SK-N-SH (cell line): ENCODE measurements at regions not wholly inside any gene's neighbourhood (a gene's known extent, or its start where the extent isn't known, plus 50 kb on each side); places are given as distances from the start of the nearest gene placed in this dataset.
A peak's percentile ranks its signal among the peaks of the same experiment; 100 is the strongest.

Source experiments
- CTCF ChIA-PET: fragments of 300-600, 350-600 bp; formaldehyde crosslinking; extraction: SDS; loops from one replicate; lab custom pipeline; 2021; lab: Yijun Ruan, JAX
- POLR2A ChIA-PET: fragments of 350-600 bp; sonication (Branson Sonifier 250); formaldehyde crosslinking; extraction: SDS; loops from one replicate; lab custom pipeline; 2020; ENCODE audit warnings: antibody characterized with exemption, inconsistent platforms; lab: Yijun Ruan, JAX
- DNase-seq: peaks from one replicate; pipeline ENCODE4 v3.0.0; 2012
- H2AFZ ChIP-seq: fragments of 200-600 bp; sonication (generic); 2 replicates; pipeline ENCODE4 v1.8.1; 2016; ENCODE audit warnings: antibody characterized with exemption, mild to moderate bottlenecking, low read depth
- H3F3A ChIP-seq: fragments of 200-600 bp; sonication (generic); replicated peaks from 2 replicates; pipeline ENCODE3; 2016; ENCODE audit warnings: antibody characterized with exemption, mild to moderate bottlenecking; ENCODE audit not compliant: insufficient read depth
- H3K27ac ChIP-seq, 2 experiments: fragments of 200-500 bp in 1 of 2; fragments of 200-600 bp in 1 of 2; sonication (Bioruptor generic) in 1 of 2; sonication (generic), shearing (Covaris generic) in 1 of 2; 2 replicates each; pipeline versions ENCODE4 v1.5.1 to v1.6.1; 2014 to 2016; ENCODE audit warnings: low read depth in 2 of 2, inconsistent platforms in 1 of 2, low read length in 1 of 2, mild to moderate bottlenecking in 1 of 2, mixed read lengths in 1 of 2
- H3K27me3 ChIP-seq: fragments of 200-600 bp; sonication (generic), shearing (Covaris generic); 2 replicates; pipeline ENCODE4 v1.6.1; 2016; ENCODE audit warnings: mixed run types; ENCODE audit not compliant: insufficient read depth
- H3K36me3 ChIP-seq, 2 experiments: fragments of 200-500 bp in 1 of 2; fragments of 200-600 bp in 1 of 2; sonication (Bioruptor generic) in 1 of 2; sonication (generic) in 1 of 2; replicated peaks in 1 of 2; 2 replicates each; pipeline versions ENCODE3 to v1.5.1; 2014 to 2016; ENCODE audit warnings: low read length in 1 of 2, mild to moderate bottlenecking in 1 of 2; ENCODE audit not compliant: insufficient read depth in 2 of 2, control insufficient read depth in 1 of 2
- H3K4me1 ChIP-seq, 2 experiments: fragments of 200-500 bp in 1 of 2; fragments of 200-600 bp in 1 of 2; sonication (Bioruptor generic) in 1 of 2; sonication (generic), shearing (Covaris generic) in 1 of 2; 2 replicates each; pipeline versions ENCODE4 v1.5.1 to v1.6.1; 2014 to 2016; ENCODE audit warnings: low read depth in 1 of 2, low read length in 1 of 2, mixed run types in 1 of 2; ENCODE audit not compliant: insufficient read depth in 2 of 2, control insufficient read depth in 1 of 2
- H3K4me2 ChIP-seq: fragments of 200-600 bp; sonication (generic), shearing (Covaris generic); 2 replicates; pipeline ENCODE4 v1.6.1; 2017; ENCODE audit warnings: mixed run types
- H3K4me3 ChIP-seq, 2 experiments: fragments of 200-500 bp in 1 of 2; fragments of 200-600 bp in 1 of 2; sonication (Bioruptor generic) in 1 of 2; sonication (generic), shearing (Covaris generic) in 1 of 2; 2 replicates each; pipeline versions ENCODE4 v1.5.1 to v1.8.1; 2014 to 2016; ENCODE audit warnings: low read depth in 2 of 2, inconsistent platforms in 1 of 2, low read length in 1 of 2, mild to moderate bottlenecking in 1 of 2, mixed read lengths in 1 of 2, moderate library complexity in 1 of 2
- H3K79me2 ChIP-seq: fragments of 200-600 bp; sonication (generic); 2 replicates; pipeline ENCODE4 v1.8.1; 2017; ENCODE audit warnings: mild to moderate bottlenecking; ENCODE audit not compliant: insufficient read depth
- H3K9ac ChIP-seq: fragments of 200-600 bp; sonication (generic); 2 replicates; pipeline ENCODE4 v1.6.1; 2017; ENCODE audit warnings: mixed run types
- H3K9me2 ChIP-seq: fragments of 200-600 bp; sonication (generic); 2 replicates; pipeline ENCODE4 v1.6.1; 2017; ENCODE audit warnings: mixed run types
- H3K9me3 ChIP-seq: fragments of 200-600 bp; sonication (generic); 2 replicates; pipeline ENCODE4 v1.6.1; 2017; ENCODE audit warnings: mixed run types, mild to moderate bottlenecking, moderate library complexity
- H4K20me1 ChIP-seq: fragments of 200-600 bp; sonication (generic); 2 replicates; pipeline ENCODE4 v1.6.1; 2017; ENCODE audit warnings: mild to moderate bottlenecking, mixed run types; ENCODE audit not compliant: insufficient read depth
- CHD2 ChIP-seq: fragments of 150-350 bp; IDR thresholded peaks from 2 replicates; pipeline ENCODE4 v1.6.1; 2018; ENCODE audit warnings: low read length; ENCODE audit not compliant: partially characterized antibody
- ELF1 ChIP-seq: IDR thresholded peaks from 2 replicates; pipeline ENCODE4 v1.4.0; 2012
- EP300 ChIP-seq, 2 experiments: IDR thresholded peaks; 2 replicates each; pipeline versions ENCODE4 v1.4.0 to v1.6.1; 2012; ENCODE audit warnings: borderline replicate concordance in 1 of 2, low read depth in 1 of 2, low read length in 1 of 2
- EZH2phosphoT487 ChIP-seq: fragments of 200-600 bp; sonication (generic); IDR thresholded peaks from 2 replicates; pipeline ENCODE4 v1.6.1; 2017; ENCODE audit warnings: low read depth, mixed run types, mild to moderate bottlenecking, antibody characterized with exemption, moderate library complexity, borderline replicate concordance
- FOXM1 ChIP-seq: IDR thresholded peaks from 2 replicates; pipeline ENCODE4 v1.4.0; 2012; ENCODE audit warnings: low read depth, mild to moderate bottlenecking
- GABPA ChIP-seq: IDR thresholded peaks from 2 replicates; pipeline ENCODE4 v1.4.0; 2012; ENCODE audit warnings: low read depth, mild to moderate bottlenecking
- GATA2 ChIP-seq: sonication (generic); formaldehyde crosslinking; IDR thresholded peaks from 2 replicates; pipeline ENCODE4 v1.5.0; 2020; ENCODE audit warnings: mild to moderate bottlenecking, missing genetic modification reagents
- JUND ChIP-seq: IDR thresholded peaks from 2 replicates; pipeline ENCODE4 v1.4.0; 2012
- MEF2A ChIP-seq: IDR thresholded peaks from 2 replicates; pipeline ENCODE4 v1.4.0; 2012; ENCODE audit warnings: low read depth, borderline replicate concordance
- MXI1 ChIP-seq: IDR thresholded peaks from 2 replicates; pipeline ENCODE4 v1.6.1; 2012; ENCODE audit warnings: mild to moderate bottlenecking, low read depth, low read length, improper control_type of control experiment
- NFIC ChIP-seq: IDR thresholded peaks from 2 replicates; pipeline ENCODE4 v1.4.0; 2012; ENCODE audit warnings: borderline replicate concordance
- NRF1 ChIP-seq: IDR thresholded peaks from 2 replicates; pipeline ENCODE4 v1.6.1; 2012; ENCODE audit warnings: low read depth, mild to moderate bottlenecking, low read length
- POLR2AphosphoS5 ChIP-seq: IDR thresholded peaks from 2 replicates; pipeline ENCODE4 v1.6.1; 2012; ENCODE audit warnings: low read depth, low read length
- RCOR1 ChIP-seq: fragments of 150-350 bp; IDR thresholded peaks from 2 replicates; pipeline ENCODE4 v1.6.1; 2017; ENCODE audit warnings: antibody characterized with exemption, low read length
- REST ChIP-seq: IDR thresholded peaks from 2 replicates; pipeline ENCODE4 v1.6.1; 2012; ENCODE audit warnings: mild to moderate bottlenecking, low read depth, low read length, moderate library complexity
- SIN3A ChIP-seq: IDR thresholded peaks from 2 replicates; pipeline ENCODE4 v1.6.1; 2012; ENCODE audit warnings: low read depth, mild to moderate bottlenecking, low read length, moderate library complexity, borderline replicate concordance
- SMC3 ChIP-seq: IDR thresholded peaks from 2 replicates; pipeline ENCODE4 v1.6.1; 2012; ENCODE audit warnings: low read depth, low read length, improper control_type of control experiment
- TAF1 ChIP-seq: IDR thresholded peaks from 2 replicates; pipeline ENCODE4 v1.6.1; 2012; ENCODE audit warnings: low read depth, mild to moderate bottlenecking, low read length, moderate library complexity, borderline replicate concordance
- TCF12 ChIP-seq: IDR thresholded peaks from 2 replicates; pipeline ENCODE4 v1.4.0; 2012
- TEAD4 ChIP-seq: IDR thresholded peaks from 2 replicates; pipeline ENCODE4 v1.4.0; 2012; ENCODE audit warnings: mild to moderate bottlenecking, borderline replicate concordance; ENCODE audit not compliant: insufficient read depth
- YY1 ChIP-seq: IDR thresholded peaks from 2 replicates; pipeline ENCODE4 v1.4.0; 2012; ENCODE audit warnings: low read depth, mild to moderate bottlenecking
- WGBS: methylation state at CpG from one replicate; pipeline ENCODE4 v1.1.6; 2017; ENCODE audit warnings: low lambda C conversion rate; 5-methylcytosine and 5-hydroxymethylcytosine counted together
- TF ChIP-seq, protein P1 (sequence below): IDR thresholded peaks from 2 replicates; pipeline ENCODE4; 2012
- TF ChIP-seq, protein P2 (sequence below): fragments of 200-600 bp; sonication (generic); IDR thresholded peaks from 2 replicates; pipeline ENCODE4 v1.6.1; 2017; ENCODE audit warnings: antibody characterized with exemption, mild to moderate bottlenecking, moderate library complexity

- no peak for DNase-seq
- Histone ChIP-seq H3K9me2 (no peaks in the 10 kb centered on the region), H3K36me3 (no peaks in the 10 kb centered on the region), H3K9me3 (no peaks in the 10 kb centered on the region), H3K4me1 (no peaks in the 10 kb centered on the region), H2AFZ (no peak overlapping the region), H3K27me3 (no peaks in the 10 kb centered on the region), H3K4me3 (no peak overlapping the region), H3K79me2 (no peaks in the 10 kb centered on the region), H3K27ac (no peak overlapping the region), H3K4me2 (peak overlapping the region; percentile 68; the same call in 1 of the 2 replicates), H4K20me1 (no peaks in the 10 kb centered on the region), H3F3A (no peaks in the 10 kb centered on the region), H3K9ac (no peak overlapping the region)
- TF ChIP-seq YY1 (no peak), TEAD4 (no peak), EP300 (IDR thresholded peaks at IDR 0.05; ENCODE audit: borderline replicate concordance in 1 of 2, low read depth in 1 of 2, low read length in 1 of 2) (no peak), GABPA (no peak), CHD2 (no peak), REST (no peak)
- 56% methylated on average over 10 of the region's 10 CpGs for WGBS
- POLR2A ChIA-PET = no interaction called here
- CTCF ChIA-PET = interaction anchor here (0.6 to 5.8 kb wide), 77 partner anchors 8 to 1214 kb away, joined by 3 to 53 read pairs (median 5); partner anchors contain the start of genes IGF1R and LYSMD4
These were observed 128.4 kb upstream of the IGF1R start for GRCh38 chr15:98519767-98520550.

- POLR2A ChIA-PET = no interaction called here
- Histone ChIP-seq H2AFZ (no peak overlapping the region), H3K4me3 (no peak overlapping the region), H3K9ac (no peak overlapping the region), H3K9me3 (no peaks in the 10 kb centered on the region), H3K4me1 (no peaks in the 10 kb centered on the region)
- 56% methylated on average over 4 of the region's 5 CpGs for WGBS
- no peak for TF ChIP-seq FOXM1
- no peak for TF ChIP-seq GATA2 (CRISPR knock-in tag)
- TF ChIP-seq SMC3 = no peak
- TF ChIP-seq EP300 (IDR thresholded peaks at IDR 0.05; ENCODE audit: borderline replicate concordance in 1 of 2, low read depth in 1 of 2, low read length in 1 of 2) = no peak
- no peak for TF ChIP-seq NRF1
- no peak for TF ChIP-seq GABPA
- no peak for TF ChIP-seq TCF12
- TF ChIP-seq TAF1 = no peak
- TF ChIP-seq ELF1 = no peak
- TF ChIP-seq POLR2AphosphoS5 = no peak
- no peak for TF ChIP-seq EZH2phosphoT487
- TF ChIP-seq MEF2A = no peak
- TF ChIP-seq, protein P1, sequence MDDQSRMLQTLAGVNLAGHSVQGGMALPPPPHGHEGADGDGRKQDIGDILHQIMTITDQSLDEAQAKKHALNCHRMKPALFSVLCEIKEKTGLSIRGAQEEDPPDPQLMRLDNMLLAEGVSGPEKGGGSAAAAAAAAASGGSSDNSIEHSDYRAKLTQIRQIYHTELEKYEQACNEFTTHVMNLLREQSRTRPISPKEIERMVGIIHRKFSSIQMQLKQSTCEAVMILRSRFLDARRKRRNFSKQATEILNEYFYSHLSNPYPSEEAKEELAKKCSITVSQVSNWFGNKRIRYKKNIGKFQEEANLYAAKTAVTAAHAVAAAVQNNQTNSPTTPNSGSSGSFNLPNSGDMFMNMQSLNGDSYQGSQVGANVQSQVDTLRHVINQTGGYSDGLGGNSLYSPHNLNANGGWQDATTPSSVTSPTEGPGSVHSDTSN = no peak
- TF ChIP-seq RCOR1 = no peak
- TF ChIP-seq SIN3A = no peak
- no peak for TF ChIP-seq NFIC
- no peak for TF ChIP-seq JUND
- no peak for TF ChIP-seq MXI1
- TF ChIP-seq, protein P2, sequence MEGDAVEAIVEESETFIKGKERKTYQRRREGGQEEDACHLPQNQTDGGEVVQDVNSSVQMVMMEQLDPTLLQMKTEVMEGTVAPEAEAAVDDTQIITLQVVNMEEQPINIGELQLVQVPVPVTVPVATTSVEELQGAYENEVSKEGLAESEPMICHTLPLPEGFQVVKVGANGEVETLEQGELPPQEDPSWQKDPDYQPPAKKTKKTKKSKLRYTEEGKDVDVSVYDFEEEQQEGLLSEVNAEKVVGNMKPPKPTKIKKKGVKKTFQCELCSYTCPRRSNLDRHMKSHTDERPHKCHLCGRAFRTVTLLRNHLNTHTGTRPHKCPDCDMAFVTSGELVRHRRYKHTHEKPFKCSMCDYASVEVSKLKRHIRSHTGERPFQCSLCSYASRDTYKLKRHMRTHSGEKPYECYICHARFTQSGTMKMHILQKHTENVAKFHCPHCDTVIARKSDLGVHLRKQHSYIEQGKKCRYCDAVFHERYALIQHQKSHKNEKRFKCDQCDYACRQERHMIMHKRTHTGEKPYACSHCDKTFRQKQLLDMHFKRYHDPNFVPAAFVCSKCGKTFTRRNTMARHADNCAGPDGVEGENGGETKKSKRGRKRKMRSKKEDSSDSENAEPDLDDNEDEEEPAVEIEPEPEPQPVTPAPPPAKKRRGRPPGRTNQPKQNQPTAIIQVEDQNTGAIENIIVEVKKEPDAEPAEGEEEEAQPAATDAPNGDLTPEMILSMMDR = no peak
- TF ChIP-seq, all 33 proteins: peak for 0
- CTCF ChIA-PET = interaction anchor here (1.0 to 5.8 kb wide), 6 partner anchors 46 to 554 kb away, joined by 3 to 53 read pairs (median 14); no protein-coding TSS in a partner anchor
- no peaks in the 10 kb centered on the region for H3K27me3 ChIP-seq
- no peak for DNase-seq
- H3K27ac ChIP-seq = no peak overlapping the region
- no peaks in the 10 kb centered on the region for H3K79me2 ChIP-seq
- H3K36me3 ChIP-seq = no peaks in the 10 kb centered on the region
- no peaks in the 10 kb centered on the region for H3K9me2 ChIP-seq
- no peaks in the 10 kb centered on the region for H3F3A ChIP-seq
- no peak overlapping the region for H3K4me2 ChIP-seq
- H4K20me1 ChIP-seq = no peaks in the 10 kb centered on the region
These were observed 126.2 kb upstream of the IGF1R start for GRCh38 chr15:98522127-98522526.
